Endothelial cell of umbilical vein (primary cell): ENCODE measurements at regions not wholly inside any gene's neighbourhood (a gene's known extent, or its start where the extent isn't known, plus 50 kb on each side); places are given as distances from the start of the nearest gene placed in this dataset.

Experiments
- CTCF ChIP-seq, 2 donors: IDR thresholded peaks; 1 replicate in 1 of 2; 2 replicates in 1 of 2; pipeline ENCODE4 v1.5.1; 2011; ENCODE audit warnings: low read length in 2 of 2, mild to moderate bottlenecking in 2 of 2, moderate library complexity in 2 of 2, control low read depth in 1 of 2, inconsistent platforms in 1 of 2, low read depth in 1 of 2; ENCODE audit not compliant: insufficient read depth in 1 of 2; ENCODE audit errors: extremely low read depth in 1 of 2
- FOS ChIP-seq: IDR thresholded peaks from 2 replicates; pipeline ENCODE4 v1.6.1; 2011; ENCODE audit warnings: mild to moderate bottlenecking, low read length, moderate library complexity, borderline replicate concordance; ENCODE audit not compliant: insufficient read depth
- POLR2A ChIP-seq: IDR thresholded peaks from 2 replicates; pipeline ENCODE4 v1.6.1; 2012; ENCODE audit warnings: low read depth, mild to moderate bottlenecking, control low read depth, low read length

- TF ChIP-seq CTCF (IDR thresholded peaks at IDR 0.05; ENCODE audit: extremely low read depth in 1 of 2, insufficient read depth in 1 of 2, low read depth in 1 of 2, low read length in 2 of 2): no peak
- TF ChIP-seq POLR2A: no peak
- TF ChIP-seq FOS: no peak
Measured at GRCh38 chr9:85263288-85263687, 478.5 kb downstream of the AGTPBP1 start.
